ENCODE measurements at regions not wholly inside any gene's neighbourhood (a gene's known extent, or its start where the extent isn't known, plus 50 kb on each side); places are given as distances from the start of the nearest gene placed in this dataset.

DNA sequence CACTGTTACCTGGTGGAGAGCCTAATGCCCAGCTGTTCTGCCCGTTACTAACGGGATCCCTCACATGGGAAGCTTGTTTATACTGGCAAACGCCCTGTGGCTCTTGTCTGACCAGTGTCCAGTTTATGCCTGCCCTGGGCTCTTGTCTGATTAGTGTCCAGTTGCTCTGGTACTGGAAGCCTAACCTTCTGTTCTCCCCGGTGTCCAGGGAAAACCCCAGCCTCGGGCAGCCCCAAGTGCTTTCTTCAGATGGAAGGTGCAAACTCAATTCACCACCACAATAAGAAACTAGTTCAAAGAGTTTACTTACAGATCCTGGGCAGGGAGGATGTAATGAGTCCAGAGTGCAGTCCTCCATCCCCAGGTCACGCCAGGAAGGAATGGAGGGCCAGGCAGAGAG is 148.4 kb downstream of the TBXT start:
- Histone ChIP-seq H4K5ac (ENCODE audit: low read depth, low read length) (no peak overlapping the region), H4K8ac (ENCODE audit: low read depth in 2 of 2, low read length in 2 of 2) (no peak overlapping the region), H2AK9ac (replicated peaks; ENCODE audit: low read depth, low read length, poor library complexity) (no peak overlapping the region), H3K18ac (ENCODE audit: low read depth, low read length) (no peak overlapping the region), H3K9me3 (ENCODE audit: control insufficient read depth, insufficient read depth, low read length) (peaks cover 4% of the 10 kb centered on the region), H3K27ac (ENCODE audit: insufficient read depth, low read length) (no peak overlapping the region), H4K20me1 (ENCODE audit: insufficient read depth, low read length) (no peaks in the 10 kb centered on the region), H2AK5ac (ENCODE audit: low read depth, low read length) (no peak overlapping the region), H3K4ac (ENCODE audit: low read depth, low read length) (no peak overlapping the region), H2BK15ac (ENCODE audit: low read depth, low read length) (no peak overlapping the region), H3K4me1 (ENCODE audit: control insufficient read depth, insufficient read depth, low read length) (peaks cover under 1% of the 10 kb centered on the region; the same call in 1 of the 2 replicates), H3K4me2 (ENCODE audit: low read depth, low read length) (no peak overlapping the region), H2AFZ (replicated peaks; ENCODE audit: low read length, poor library complexity) (peak overlapping the region; percentile 63), H4K91ac (ENCODE audit: insufficient read depth, low read depth, low read length) (no peak overlapping the region), H3K23ac (ENCODE audit: low read depth, low read length) (no peak overlapping the region), H3K4me3 (ENCODE audit: insufficient read depth, low read depth, low read length) (no peak overlapping the region), H2BK120ac (ENCODE audit: low read depth, low read length) (no peak overlapping the region), H3K36me3 (ENCODE audit: control insufficient read depth, insufficient read depth, low read length) (no peaks in the 10 kb centered on the region), H3K9me1 (ENCODE audit: insufficient read depth, low read length) (peaks cover 3% of the 10 kb centered on the region; the same call in 1 of the 2 replicates), H3K9ac (ENCODE audit: low read depth, low read length) (no peak overlapping the region), H2BK20ac (ENCODE audit: low read depth, low read length) (no peak overlapping the region), H3K14ac (replicated peaks; ENCODE audit: low read depth, low read length) (no peak overlapping the region), H2BK5ac (ENCODE audit: low read depth, low read length, poor library complexity, severe bottlenecking) (no peak overlapping the region), H3K27me3 (ENCODE audit: control insufficient read depth, insufficient read depth, low read length) (no peaks in the 10 kb centered on the region), H3K79me1 (ENCODE audit: low read depth in 1 of 2, low read length in 2 of 2) (no peaks in the 10 kb centered on the region), H3K56ac (ENCODE audit: extremely low read depth, insufficient read depth, low read length) (no peak overlapping the region)
- intact Hi-C loops (cut with micrococcal nuclease), result loop anchor here (5.0 kb wide), 1 partner anchor 38 kb away; no protein-coding TSS in a partner anchor
- no peak for TF ChIP-seq CEBPB (IDR thresholded peaks at IDR 0.05; ENCODE audit: low read depth, low read length)
- TF ChIP-seq ELK1 (IDR thresholded peaks at IDR 0.05; ENCODE audit: borderline replicate concordance, low read depth, low read length), result no peak
- TF ChIP-seq RCOR1 (IDR thresholded peaks at IDR 0.05; ENCODE audit: insufficient replicate concordance, low read length), result no peak
- TF ChIP-seq CHD1 (IDR thresholded peaks at IDR 0.05; ENCODE audit: low read depth, low read length), result no peak
- TF ChIP-seq NFE2L2 (IDR thresholded peaks at IDR 0.05; ENCODE audit: low read depth, low read length), result no peak
- no peak for TF ChIP-seq USF2 (IDR thresholded peaks at IDR 0.05; ENCODE audit: low read depth, low read length)
- no peak for TF ChIP-seq RFX5 (IDR thresholded peaks at IDR 0.05; ENCODE audit: low read depth, low read length)
- no peak for TF ChIP-seq RAD21 (IDR thresholded peaks at IDR 0.05; ENCODE audit: low read length)
- no peak for TF ChIP-seq MXI1 (IDR thresholded peaks at IDR 0.05; ENCODE audit: borderline replicate concordance, low read depth, low read length)
- TF ChIP-seq CTCF (conservative IDR thresholded peaks at IDR 0.05; ENCODE audit: low read depth, low read length), result no peak
- TF ChIP-seq SMC3 (IDR thresholded peaks at IDR 0.05; ENCODE audit: low read depth, low read length), result no peak
- TF ChIP-seq POLR2A (IDR thresholded peaks at IDR 0.05; ENCODE audit: low read depth, low read length), result no peak
- no peak for TF ChIP-seq MAFK (IDR thresholded peaks at IDR 0.05; ENCODE audit: low read depth, low read length)
- no peak for TF ChIP-seq BHLHE40 (IDR thresholded peaks at IDR 0.05; ENCODE audit: low read depth, low read length)
- TF ChIP-seq FOS (IDR thresholded peaks at IDR 0.05; ENCODE audit: low read depth, low read length), result no peak
- in situ Hi-C loops (cut with MboI; ENCODE audit: low sequenced_read_pairs), result no loop called here
- POLR2A ChIA-PET (ENCODE audit: unreplicated experiment), result no interaction called here
- no peak for ATAC-seq (ENCODE audit: low read depth)
- DNase-seq, result no peak
- dilution Hi-C loops (cut with HindIII; ENCODE audit: low sequenced_read_pairs, unreplicated experiment), result no loop called here
- 75% methylated on average over 4 of the region's 6 CpGs; no CpG with 5 or more reads in 1 of the 2 experiments for WGBS, 2 experiments (ENCODE audit: extremely low coverage in 2 of 2, insufficient read length in 1 of 2)
- BruUV-seq (replicated peaks), result no TSS peak
- CTCF ChIA-PET, result no interaction called here
